ENCODE measurements at regions not wholly inside any gene's neighbourhood (a gene's known extent, or its start where the extent isn't known, plus 50 kb on each side); places are given as distances from the start of the nearest gene placed in this dataset.

- TF ChIP-seq, protein P1, sequence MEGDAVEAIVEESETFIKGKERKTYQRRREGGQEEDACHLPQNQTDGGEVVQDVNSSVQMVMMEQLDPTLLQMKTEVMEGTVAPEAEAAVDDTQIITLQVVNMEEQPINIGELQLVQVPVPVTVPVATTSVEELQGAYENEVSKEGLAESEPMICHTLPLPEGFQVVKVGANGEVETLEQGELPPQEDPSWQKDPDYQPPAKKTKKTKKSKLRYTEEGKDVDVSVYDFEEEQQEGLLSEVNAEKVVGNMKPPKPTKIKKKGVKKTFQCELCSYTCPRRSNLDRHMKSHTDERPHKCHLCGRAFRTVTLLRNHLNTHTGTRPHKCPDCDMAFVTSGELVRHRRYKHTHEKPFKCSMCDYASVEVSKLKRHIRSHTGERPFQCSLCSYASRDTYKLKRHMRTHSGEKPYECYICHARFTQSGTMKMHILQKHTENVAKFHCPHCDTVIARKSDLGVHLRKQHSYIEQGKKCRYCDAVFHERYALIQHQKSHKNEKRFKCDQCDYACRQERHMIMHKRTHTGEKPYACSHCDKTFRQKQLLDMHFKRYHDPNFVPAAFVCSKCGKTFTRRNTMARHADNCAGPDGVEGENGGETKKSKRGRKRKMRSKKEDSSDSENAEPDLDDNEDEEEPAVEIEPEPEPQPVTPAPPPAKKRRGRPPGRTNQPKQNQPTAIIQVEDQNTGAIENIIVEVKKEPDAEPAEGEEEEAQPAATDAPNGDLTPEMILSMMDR (IDR thresholded peaks at IDR 0.05), result no peak
- TF ChIP-seq POLR2A (IDR thresholded peaks at IDR 0.05) (no peak), EP300 (IDR thresholded peaks at IDR 0.05) (no peak), POLR2AphosphoS5 (IDR thresholded peaks at IDR 0.05) (no peak)
Observed at GRCh38 chr6:164826831-164827468, 482.5 kb downstream of the C6orf118 start.
